Omental fat pad (tissue), 3 donors: ENCODE measurements at regions not wholly inside any gene's neighbourhood (a gene's known extent, or its start where the extent isn't known, plus 50 kb on each side); places are given as distances from the start of the nearest gene placed in this dataset.
"Not testable (repeated sequence)": the region's sequence is repeated elsewhere in the genome, so short reads cannot be mapped to it uniquely, and the experiment has no call there.

Source experiments
- ATAC-seq: fragments of 150-250 bp; one replicate; pipeline ENCODE4 v1.9.1; 2016; ENCODE audit warnings: mild to moderate bottlenecking, moderate library complexity; ENCODE audit not compliant: low FRiP score
- DNase-seq: peaks from one replicate; pipeline ENCODE4 v3.0.0-alpha.2; 2019; ENCODE audit warnings: low spot score
- TF ChIP-seq, protein P1 (sequence below), 3 donors: fragments of 450-650 bp; IDR thresholded peaks; one replicate each; pipeline ENCODE4 v1.5.1; 2016 to 2017; ENCODE audit warnings: antibody characterized with exemption in 3 of 3, mild to moderate bottlenecking in 3 of 3, moderate library complexity in 2 of 3

DNA sequence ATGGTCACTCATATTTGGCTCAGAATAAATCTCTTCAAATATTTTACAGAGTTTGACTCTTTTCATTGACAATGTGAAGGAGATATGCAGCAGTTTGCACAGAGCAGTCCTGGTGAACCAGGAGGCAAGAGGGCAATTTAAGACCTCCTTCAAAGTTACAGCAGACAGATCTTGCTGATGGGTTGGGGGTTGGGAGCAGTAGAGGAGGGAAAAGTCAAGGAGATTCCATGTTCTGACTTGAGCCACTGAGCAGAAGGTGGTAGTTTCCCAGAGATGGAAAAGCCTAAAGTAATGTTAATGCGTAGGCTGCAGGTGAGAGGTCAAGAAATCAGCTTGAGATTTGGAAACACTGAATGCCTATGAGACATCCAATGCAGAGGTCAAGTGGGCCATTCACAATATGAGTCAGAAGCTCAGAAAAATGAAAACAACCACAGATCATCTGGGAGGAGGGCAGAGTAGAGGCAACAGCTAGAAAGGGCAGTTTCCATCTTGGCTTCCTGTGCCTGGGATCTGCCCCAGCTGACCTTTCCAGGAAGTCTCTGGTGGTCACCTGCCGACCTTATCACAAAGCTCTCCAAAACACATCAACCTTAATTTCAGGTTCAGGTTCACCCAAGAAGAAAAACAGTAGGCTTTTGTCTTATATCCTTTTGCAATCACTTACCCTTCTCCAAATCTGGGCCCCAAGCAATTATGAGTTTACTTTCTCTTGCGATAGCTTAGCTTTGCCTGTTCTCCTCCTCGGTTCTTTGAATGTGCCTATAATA is 197.5 kb upstream of the ARL4C start:
- TF ChIP-seq, protein P1, sequence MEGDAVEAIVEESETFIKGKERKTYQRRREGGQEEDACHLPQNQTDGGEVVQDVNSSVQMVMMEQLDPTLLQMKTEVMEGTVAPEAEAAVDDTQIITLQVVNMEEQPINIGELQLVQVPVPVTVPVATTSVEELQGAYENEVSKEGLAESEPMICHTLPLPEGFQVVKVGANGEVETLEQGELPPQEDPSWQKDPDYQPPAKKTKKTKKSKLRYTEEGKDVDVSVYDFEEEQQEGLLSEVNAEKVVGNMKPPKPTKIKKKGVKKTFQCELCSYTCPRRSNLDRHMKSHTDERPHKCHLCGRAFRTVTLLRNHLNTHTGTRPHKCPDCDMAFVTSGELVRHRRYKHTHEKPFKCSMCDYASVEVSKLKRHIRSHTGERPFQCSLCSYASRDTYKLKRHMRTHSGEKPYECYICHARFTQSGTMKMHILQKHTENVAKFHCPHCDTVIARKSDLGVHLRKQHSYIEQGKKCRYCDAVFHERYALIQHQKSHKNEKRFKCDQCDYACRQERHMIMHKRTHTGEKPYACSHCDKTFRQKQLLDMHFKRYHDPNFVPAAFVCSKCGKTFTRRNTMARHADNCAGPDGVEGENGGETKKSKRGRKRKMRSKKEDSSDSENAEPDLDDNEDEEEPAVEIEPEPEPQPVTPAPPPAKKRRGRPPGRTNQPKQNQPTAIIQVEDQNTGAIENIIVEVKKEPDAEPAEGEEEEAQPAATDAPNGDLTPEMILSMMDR (IDR thresholded peaks at IDR 0.05) = no peak
- DNase-seq (no peak), ATAC-seq (peak; percentile 68)

DNA sequence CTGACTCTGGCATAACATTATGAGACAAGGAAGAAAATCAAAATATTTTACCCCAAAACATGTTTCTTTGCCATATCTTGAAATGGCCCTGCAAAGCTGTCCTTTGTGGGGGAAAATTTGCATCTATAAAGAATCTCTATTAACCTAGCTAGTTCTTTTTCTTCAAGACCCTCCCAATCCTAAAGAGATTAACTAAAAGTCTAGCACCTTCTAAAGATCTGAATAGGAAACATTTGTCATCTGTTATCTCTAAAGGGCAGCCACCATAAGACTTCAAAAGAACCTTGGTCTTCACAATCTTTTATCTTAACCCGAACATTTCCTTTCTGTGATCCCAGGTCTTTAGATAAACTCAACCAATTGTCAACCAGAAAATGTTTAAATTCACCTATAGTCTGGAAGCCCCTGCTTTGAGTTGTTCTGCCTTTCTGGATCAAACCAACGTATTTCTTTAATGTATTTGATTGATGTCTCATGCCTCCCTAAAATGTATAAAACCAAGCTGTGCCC is 196.9 kb upstream of the ARL4C start:
- ATAC-seq, DNase-seq: not testable (repeated sequence)

DNA sequence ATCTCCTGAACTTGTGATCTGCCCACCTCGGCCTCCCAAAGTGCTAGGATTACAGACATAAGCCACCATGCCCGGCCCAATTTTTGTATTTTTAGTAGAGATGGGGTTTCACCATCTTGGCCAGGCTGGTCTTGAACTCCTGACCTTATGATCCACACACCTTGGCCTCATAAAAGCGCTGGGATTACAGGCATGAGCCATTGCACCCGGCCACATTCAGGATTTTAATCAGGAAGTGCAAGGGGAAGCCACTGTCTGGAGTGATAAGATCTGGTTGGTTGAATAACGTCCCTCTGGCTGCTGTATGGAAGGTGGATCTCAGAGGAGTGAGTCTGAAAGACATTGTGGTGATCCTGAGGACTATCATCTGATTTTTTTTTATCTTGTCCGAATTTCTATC is 196.3 kb upstream of the ARL4C start:
- ATAC-seq, DNase-seq: not testable (repeated sequence)

- DNase-seq = no peak
- no peak for ATAC-seq
- TF ChIP-seq, protein P1 (IDR thresholded peaks at IDR 0.05) = no peak
These were observed 195.4 kb upstream of the ARL4C start for GRCh38 chr2:234691968-234692955.

DNA sequence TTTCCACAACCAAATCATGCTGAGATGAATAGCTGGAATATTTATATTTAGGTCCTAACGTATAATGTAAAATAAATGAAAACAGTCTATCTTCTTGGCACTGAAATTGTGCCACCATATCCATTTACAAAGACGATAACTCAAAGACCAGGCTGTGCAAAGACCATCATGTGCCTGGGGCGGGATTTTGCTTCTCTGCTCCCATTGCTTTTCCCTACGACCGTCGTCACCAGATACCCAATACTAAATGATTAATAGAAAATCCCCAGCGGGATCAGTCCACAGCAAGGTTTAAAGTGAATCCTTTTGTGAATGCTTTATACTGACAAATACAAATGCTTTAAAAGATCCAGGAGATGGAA is 194.3 kb upstream of the ARL4C start:
- TF ChIP-seq, protein P1 (IDR thresholded peaks at IDR 0.05) = no peak
- DNase-seq = no peak
- no peak for ATAC-seq

DNA sequence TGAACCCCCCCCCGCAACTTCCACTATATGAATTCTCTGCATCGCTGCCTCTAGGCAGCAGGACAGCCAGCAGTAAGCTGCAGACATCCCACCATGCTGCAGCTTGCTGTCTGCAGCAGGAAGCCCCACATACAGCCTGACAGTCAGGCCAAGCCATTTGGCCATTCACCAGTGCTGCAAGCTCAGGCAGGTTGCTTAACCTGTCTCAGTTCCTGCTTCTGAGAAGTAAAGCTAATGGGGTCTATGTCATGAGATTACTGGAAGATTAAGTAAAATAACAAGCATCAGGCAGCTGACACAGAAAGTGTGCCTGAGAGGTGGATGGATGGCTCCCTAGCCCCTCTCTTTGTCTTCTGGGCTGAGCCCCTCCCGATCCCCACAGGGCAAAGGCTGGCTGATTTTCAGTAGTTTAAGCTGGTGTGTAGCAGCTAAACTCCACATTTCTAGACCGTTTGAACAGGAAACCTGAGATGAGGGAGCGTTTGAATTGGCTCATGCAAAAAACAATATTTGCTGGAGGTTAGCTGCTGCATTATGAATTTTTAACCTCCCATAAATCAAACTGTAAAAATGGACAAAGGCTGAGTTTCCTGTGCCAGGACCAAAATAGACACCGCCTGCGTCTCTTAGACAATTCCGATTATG is 193.8 kb upstream of the ARL4C start:
- TF ChIP-seq, protein P1 (IDR thresholded peaks at IDR 0.05) = no peak
- ATAC-seq (no peak), DNase-seq (no peak)

- ATAC-seq = no peak
- TF ChIP-seq, protein P1 (IDR thresholded peaks at IDR 0.05) = no peak
- DNase-seq = no peak
These were observed 193.1 kb upstream of the ARL4C start for GRCh38 chr2:234689911-234690379.
